ENCODE measurements at regions not wholly inside any gene's neighbourhood (a gene's known extent, or its start where the extent isn't known, plus 50 kb on each side); places are given as distances from the start of the nearest gene placed in this dataset.

GRCh38 chr2:38446906-38447561 lies 70.0 kb upstream of the ATL2 start:
- no peak for DNase-seq

GRCh38 chr2:38446418-38446817 lies 69.3 kb upstream of the ATL2 start:
- no peak for DNase-seq

GRCh38 chr2:38444247-38444646 lies 67.2 kb upstream of the ATL2 start:
- DNase-seq, result no peak

- DNase-seq, result no peak
These were observed 65.8 kb upstream of the ATL2 start for GRCh38 chr2:38442643-38443541.

- DNase-seq, result no peak
These were observed 64.3 kb upstream of the ATL2 start for GRCh38 chr2:38441346-38441745.

- no peak for DNase-seq
These were observed 63.6 kb upstream of the ATL2 start for GRCh38 chr2:38440655-38441054.

- DNase-seq, result no peak
These were observed 62.8 kb upstream of the ATL2 start for GRCh38 chr2:38439863-38440262.

GRCh38 chr2:38438883-38439612 lies 62.0 kb upstream of the ATL2 start:
- no peak for DNase-seq

GRCh38 chr2:38438133-38438882 lies 61.2 kb upstream of the ATL2 start:
- no peak for DNase-seq

- no peak for DNase-seq
These were observed 59.2 kb upstream of the ATL2 start for GRCh38 chr2:38436227-38436664.

- DNase-seq, result no peak
These were observed 58.7 kb upstream of the ATL2 start for GRCh38 chr2:38435775-38436174.

- no peak for DNase-seq
These were observed 57.5 kb upstream of the ATL2 start for GRCh38 chr2:38434595-38434994.

GRCh38 chr2:38433607-38433975 lies 56.5 kb upstream of the ATL2 start:
- DNase-seq, result no peak

GRCh38 chr2:38432820-38433606 lies 55.9 kb upstream of the ATL2 start:
- no peak for DNase-seq

- no peak for DNase-seq
These were observed 53.6 kb upstream of the ATL2 start for GRCh38 chr2:38430597-38431207.

GRCh38 chr2:38430196-38430595 lies 53.1 kb upstream of the ATL2 start:
- no peak for DNase-seq

- no peak for DNase-seq
These were observed 50.9 kb upstream of the ATL2 start for GRCh38 chr2:38427936-38428335.

- no peak for DNase-seq
These were observed 50.0 kb upstream of the ATL2 start for GRCh38 chr2:38427054-38427453.
